22Rv1 (cell line): ENCODE measurements at regions not wholly inside any gene's neighbourhood (a gene's known extent, or its start where the extent isn't known, plus 50 kb on each side); places are given as distances from the start of the nearest gene placed in this dataset.

Source experiments
- H3K27ac ChIP-seq: fragments of 450-650 bp; 2 replicates; pipeline ENCODE4 v1.5.1; 2017
- CTCF ChIP-seq: fragments of 450-650 bp; IDR thresholded peaks from 2 replicates; pipeline ENCODE4 v1.5.1; 2017; ENCODE audit warnings: mild to moderate bottlenecking
- ZFX ChIP-seq: fragments of 450-650 bp; IDR thresholded peaks from 2 replicates; pipeline ENCODE4 v1.6.1; 2017; ENCODE audit warnings: antibody characterized with exemption, borderline replicate concordance

GRCh38 chr6:101303495-101303894, 90.0 kb upstream of the GRIK2 start:
- no peak overlapping the region for H3K27ac ChIP-seq

GRCh38 chr6:101312652-101313051, 80.9 kb upstream of the GRIK2 start:
- TF ChIP-seq ZFX (no peak), CTCF (no peak)

More at GRCh38 chr6:101303495-101303894, 90.0 kb upstream of the GRIK2 start:
- TF ChIP-seq CTCF (no peak), ZFX (no peak)

GRCh38 chr6:101322921-101323320, 70.6 kb upstream of the GRIK2 start:
- TF ChIP-seq ZFX (no peak), CTCF (no peak)
- no peak overlapping the region for H3K27ac ChIP-seq

More at GRCh38 chr6:101312652-101313051, 80.9 kb upstream of the GRIK2 start:
- no peak overlapping the region for H3K27ac ChIP-seq

- no peak for TF ChIP-seq CTCF
- no peak for TF ChIP-seq ZFX
- no peak overlapping the region for H3K27ac ChIP-seq
Measured at GRCh38 chr6:101326411-101326810, 67.1 kb upstream of the GRIK2 start.

GRCh38 chr6:101341926-101342325, 51.6 kb upstream of the GRIK2 start:
- no peak overlapping the region for H3K27ac ChIP-seq
- TF ChIP-seq ZFX (no peak), CTCF (no peak)
